ENCODE measurements at regions not wholly inside any gene's neighbourhood (a gene's known extent, or its start where the extent isn't known, plus 50 kb on each side); places are given as distances from the start of the nearest gene placed in this dataset.

DNA sequence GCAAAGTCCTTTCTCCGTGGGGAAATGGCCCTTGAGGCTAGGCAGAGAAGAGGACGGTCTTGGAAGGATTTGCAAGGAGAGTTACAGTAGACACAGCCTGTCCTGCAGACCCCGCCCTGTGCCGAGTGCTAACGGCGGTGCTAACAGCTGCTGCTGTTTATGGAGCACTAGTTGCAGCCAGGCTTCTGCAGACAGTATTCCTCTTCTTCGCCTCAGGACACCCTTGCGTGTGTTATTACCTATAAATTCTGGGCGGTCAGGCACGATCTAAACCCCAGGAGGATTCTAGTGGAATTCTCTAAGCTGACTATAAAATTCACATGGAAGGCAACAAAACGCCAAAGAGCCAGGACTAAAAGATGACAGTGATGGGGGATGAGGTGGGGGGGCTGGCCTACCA, 139.8 kb downstream of the GLI2 start:
- TF ChIP-seq, protein P1, sequence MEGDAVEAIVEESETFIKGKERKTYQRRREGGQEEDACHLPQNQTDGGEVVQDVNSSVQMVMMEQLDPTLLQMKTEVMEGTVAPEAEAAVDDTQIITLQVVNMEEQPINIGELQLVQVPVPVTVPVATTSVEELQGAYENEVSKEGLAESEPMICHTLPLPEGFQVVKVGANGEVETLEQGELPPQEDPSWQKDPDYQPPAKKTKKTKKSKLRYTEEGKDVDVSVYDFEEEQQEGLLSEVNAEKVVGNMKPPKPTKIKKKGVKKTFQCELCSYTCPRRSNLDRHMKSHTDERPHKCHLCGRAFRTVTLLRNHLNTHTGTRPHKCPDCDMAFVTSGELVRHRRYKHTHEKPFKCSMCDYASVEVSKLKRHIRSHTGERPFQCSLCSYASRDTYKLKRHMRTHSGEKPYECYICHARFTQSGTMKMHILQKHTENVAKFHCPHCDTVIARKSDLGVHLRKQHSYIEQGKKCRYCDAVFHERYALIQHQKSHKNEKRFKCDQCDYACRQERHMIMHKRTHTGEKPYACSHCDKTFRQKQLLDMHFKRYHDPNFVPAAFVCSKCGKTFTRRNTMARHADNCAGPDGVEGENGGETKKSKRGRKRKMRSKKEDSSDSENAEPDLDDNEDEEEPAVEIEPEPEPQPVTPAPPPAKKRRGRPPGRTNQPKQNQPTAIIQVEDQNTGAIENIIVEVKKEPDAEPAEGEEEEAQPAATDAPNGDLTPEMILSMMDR (IDR thresholded peaks at IDR 0.05): no peak
- TF ChIP-seq EZH2 (IDR thresholded peaks at IDR 0.05; ENCODE audit: borderline replicate concordance, insufficient read depth, low read depth, low read length, poor library complexity, severe bottlenecking): no peak

All from B cell (primary cell).